ENCODE measurements at regions not wholly inside any gene's neighbourhood (a gene's known extent, or its start where the extent isn't known, plus 50 kb on each side); places are given as distances from the start of the nearest gene placed in this dataset.
"Not testable (repeated sequence)": the region's sequence is repeated elsewhere in the genome, so short reads cannot be mapped to it uniquely, and the experiment has no call there.

DNA sequence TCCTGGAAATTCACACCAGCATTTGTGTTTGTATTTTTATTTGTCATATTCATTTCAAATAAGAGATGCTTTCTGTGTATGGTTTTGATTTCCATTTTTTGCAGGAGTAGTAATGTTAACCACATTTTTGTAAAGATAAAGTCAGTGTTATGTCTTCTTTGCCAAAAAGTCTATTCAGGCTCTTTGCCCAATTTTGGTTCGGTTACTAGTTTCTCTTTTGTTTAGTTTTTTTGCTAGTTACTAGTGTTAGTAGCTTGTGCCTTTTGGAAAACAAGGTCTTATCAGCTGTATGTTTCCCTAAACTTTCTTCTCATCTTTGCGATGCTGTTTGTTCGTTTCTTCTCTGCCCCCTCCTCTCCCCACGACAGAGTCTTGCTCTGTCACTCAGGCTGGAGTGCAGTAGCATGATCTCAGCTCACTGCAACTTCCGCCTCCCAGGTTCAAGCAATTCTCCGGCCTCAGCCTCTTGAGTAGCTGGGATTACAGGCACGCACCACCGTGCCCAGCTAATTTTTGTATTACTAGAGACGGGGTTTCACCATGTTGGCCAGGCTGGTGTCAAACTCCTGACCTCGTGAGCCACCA lies 112.3 kb upstream of the GRK3 start:
- TF ChIP-seq, protein P1, sequence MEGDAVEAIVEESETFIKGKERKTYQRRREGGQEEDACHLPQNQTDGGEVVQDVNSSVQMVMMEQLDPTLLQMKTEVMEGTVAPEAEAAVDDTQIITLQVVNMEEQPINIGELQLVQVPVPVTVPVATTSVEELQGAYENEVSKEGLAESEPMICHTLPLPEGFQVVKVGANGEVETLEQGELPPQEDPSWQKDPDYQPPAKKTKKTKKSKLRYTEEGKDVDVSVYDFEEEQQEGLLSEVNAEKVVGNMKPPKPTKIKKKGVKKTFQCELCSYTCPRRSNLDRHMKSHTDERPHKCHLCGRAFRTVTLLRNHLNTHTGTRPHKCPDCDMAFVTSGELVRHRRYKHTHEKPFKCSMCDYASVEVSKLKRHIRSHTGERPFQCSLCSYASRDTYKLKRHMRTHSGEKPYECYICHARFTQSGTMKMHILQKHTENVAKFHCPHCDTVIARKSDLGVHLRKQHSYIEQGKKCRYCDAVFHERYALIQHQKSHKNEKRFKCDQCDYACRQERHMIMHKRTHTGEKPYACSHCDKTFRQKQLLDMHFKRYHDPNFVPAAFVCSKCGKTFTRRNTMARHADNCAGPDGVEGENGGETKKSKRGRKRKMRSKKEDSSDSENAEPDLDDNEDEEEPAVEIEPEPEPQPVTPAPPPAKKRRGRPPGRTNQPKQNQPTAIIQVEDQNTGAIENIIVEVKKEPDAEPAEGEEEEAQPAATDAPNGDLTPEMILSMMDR (IDR thresholded peaks at IDR 0.05; ENCODE audit: insufficient read depth, low read length, poor library complexity, severe bottlenecking): no peak
- Histone ChIP-seq H3K27me3 (ENCODE audit: control insufficient read depth, insufficient read depth, low read length) (no peaks in the 10 kb centered on the region), H3K36me3 (ENCODE audit: control insufficient read depth, insufficient read depth, low read length) (no peaks in the 10 kb centered on the region), H3K4me3 (ENCODE audit: low read depth, low read length) (no peak overlapping the region)
- DNase-seq (ENCODE audit: low read depth): no peak

DNA sequence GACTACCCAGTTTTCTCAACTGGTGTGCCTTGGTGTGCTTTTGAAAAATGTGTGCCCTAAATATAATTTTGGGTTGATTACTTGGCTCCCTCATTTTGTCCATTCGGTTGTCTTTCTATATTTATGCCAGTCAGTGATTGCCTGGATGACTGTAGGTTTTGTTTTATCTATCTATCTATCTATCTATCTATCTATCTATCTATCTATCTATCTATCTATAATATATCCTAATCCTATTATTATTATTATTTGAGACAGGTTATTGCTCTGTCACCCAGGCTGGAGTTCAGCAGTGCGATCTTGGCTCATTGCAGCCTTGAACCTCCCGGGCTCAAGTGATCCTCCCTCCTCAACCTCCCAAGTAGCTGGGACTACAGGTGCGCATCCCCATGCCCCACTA lies 111.4 kb upstream of the GRK3 start:
- no peaks in the 10 kb centered on the region for H3K36me3 ChIP-seq (ENCODE audit: control insufficient read depth, insufficient read depth, low read length)
- DNase-seq (ENCODE audit: low read depth): no peak

DNA sequence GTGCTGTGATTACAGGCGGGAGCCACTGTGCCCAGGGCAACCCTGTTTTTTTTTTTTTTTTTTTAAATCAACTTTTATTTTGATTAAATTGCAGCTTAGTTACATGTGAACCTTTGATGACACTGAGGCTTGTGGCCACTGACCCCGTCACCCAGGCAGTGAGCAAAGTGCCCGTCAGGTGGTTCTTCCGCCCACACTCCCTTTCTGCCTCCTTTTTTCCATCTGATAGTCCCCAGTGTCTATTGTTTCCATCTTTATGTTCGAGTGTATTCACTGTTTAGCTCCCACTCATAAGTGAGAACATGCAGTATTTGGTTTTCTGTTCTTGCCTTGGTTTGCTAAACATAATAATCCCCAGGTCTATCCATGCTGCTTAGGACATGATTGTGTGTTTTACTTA lies 110.9 kb upstream of the GRK3 start:
- Histone ChIP-seq H3K27me3 (ENCODE audit: control insufficient read depth, insufficient read depth, low read length) (no peaks in the 10 kb centered on the region), H3K36me3 (ENCODE audit: control insufficient read depth, insufficient read depth, low read length) (no peaks in the 10 kb centered on the region), H3K4me3 (ENCODE audit: low read depth, low read length) (no peak overlapping the region)
- TF ChIP-seq, protein P1 (IDR thresholded peaks at IDR 0.05; ENCODE audit: insufficient read depth, low read length, poor library complexity, severe bottlenecking): no peak
- no peak for DNase-seq (ENCODE audit: low read depth)

More for the DNA sequence above, 111.4 kb upstream of the GRK3 start:
- TF ChIP-seq, protein P1 (IDR thresholded peaks at IDR 0.05; ENCODE audit: insufficient read depth, low read length, poor library complexity, severe bottlenecking): no peak
- Histone ChIP-seq H3K27me3 (ENCODE audit: control insufficient read depth, insufficient read depth, low read length) (no peaks in the 10 kb centered on the region), H3K4me3 (ENCODE audit: low read depth, low read length) (no peak overlapping the region)

DNA sequence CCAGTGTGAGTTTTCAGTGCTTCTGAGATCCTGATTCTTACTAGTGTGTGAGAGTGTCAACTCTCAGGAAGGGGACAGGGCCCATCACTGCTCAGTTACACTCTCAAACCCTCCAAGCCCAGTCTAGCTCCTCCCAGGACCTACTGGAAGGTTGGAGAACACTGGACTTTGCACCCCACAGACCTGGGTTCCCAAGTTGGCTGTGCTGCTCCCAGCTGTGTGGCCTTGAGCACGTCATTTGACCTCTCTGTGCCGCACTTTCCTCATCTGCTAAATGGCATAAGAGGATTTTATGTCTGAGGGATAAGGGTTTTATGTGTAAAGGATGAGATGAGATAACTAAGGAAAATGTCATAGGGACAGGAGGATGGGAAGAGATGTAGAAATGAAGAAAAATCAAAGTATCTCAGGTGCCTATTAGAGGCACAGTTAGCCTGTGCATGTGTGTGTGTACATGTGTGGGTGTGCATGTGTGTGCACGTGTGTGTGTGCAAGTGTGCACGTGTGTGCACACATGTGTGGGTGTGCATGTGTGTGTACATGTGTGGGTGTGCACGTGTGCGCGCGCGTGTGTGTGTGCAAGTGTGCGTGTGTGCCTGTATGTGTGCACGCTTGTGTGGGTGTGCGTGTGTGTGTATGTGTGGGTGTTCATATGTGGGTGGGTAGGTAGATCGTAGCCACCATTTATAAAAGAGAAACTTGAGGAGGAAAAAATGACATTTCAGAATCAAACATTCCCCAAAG lies 108.0 kb upstream of the GRK3 start:
- DNase-seq (ENCODE audit: low read depth); H3K4me3 ChIP-seq (ENCODE audit: low read depth, low read length); H3K36me3 ChIP-seq (ENCODE audit: control insufficient read depth, insufficient read depth, low read length); H3K27me3 ChIP-seq (ENCODE audit: control insufficient read depth, insufficient read depth, low read length): not testable (repeated sequence)

DNA sequence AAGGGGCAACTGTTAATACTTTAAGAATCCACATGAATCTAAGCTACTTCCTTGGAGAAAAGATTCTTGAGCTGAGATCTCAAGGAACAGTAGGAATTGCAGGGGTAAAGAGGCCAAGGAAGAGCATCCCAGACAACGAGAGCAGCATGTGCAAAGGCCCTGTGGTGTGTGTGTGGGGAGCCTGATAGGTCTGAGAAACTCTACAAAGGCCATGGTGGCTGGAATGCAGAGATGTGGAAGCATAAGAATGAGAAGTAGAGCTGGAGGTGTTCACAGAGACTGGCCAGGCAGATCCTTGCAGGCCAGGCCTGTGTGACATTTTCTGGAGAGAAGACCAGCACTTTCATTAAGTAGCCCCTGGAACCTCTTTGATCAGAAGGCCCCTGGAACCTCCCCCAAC lies 105.8 kb upstream of the GRK3 start:
- H3K36me3 ChIP-seq (ENCODE audit: control insufficient read depth, insufficient read depth, low read length); H3K4me3 ChIP-seq (ENCODE audit: low read depth, low read length); H3K27me3 ChIP-seq (ENCODE audit: control insufficient read depth, insufficient read depth, low read length); DNase-seq (ENCODE audit: low read depth): not testable (repeated sequence)

DNA sequence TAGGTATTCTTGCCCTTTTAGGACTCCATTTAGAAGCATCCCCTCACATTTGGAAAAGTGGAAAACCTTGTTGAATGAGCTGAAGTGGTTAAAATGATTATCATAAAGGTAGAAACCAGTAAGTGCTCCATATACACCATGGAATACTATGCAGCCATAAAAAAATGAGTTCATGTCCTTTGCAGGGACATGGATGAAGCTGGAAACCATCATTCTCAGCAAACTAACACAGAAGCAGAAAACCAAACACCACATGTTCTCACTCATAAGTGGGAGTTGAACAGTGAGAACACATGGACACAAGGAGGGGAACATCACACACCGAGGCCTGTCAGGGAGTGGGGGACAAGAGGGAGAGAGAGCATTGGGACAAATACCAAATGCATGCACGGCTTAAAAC lies 103.8 kb upstream of the GRK3 start:
- DNase-seq (ENCODE audit: low read depth); H3K4me3 ChIP-seq (ENCODE audit: low read depth, low read length); H3K36me3 ChIP-seq (ENCODE audit: control insufficient read depth, insufficient read depth, low read length); H3K27me3 ChIP-seq (ENCODE audit: control insufficient read depth, insufficient read depth, low read length): not testable (repeated sequence)

DNA sequence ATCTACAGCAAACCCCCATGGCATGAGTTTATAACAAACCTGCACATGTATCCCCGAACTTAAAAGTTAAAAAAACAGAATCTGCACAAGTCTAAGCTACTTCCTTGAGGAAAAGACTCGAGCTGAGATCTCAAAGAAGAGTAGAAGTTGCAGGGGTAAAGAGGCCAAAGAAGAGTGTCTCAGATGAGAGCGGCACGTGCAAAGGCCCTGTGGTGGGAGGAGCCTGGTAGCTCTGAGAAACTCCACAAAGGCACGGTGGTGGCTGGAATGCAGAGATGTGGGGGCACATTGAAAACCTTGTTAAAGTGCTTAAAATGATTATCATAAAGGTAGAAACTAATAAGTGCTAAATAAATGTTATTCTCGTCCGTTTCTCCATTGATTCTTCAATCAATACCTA lies 103.2 kb upstream of the GRK3 start:
- DNase-seq (ENCODE audit: low read depth): no peak
- Histone ChIP-seq H3K27me3 (ENCODE audit: control insufficient read depth, insufficient read depth, low read length) (no peaks in the 10 kb centered on the region), H3K36me3 (ENCODE audit: control insufficient read depth, insufficient read depth, low read length) (no peaks in the 10 kb centered on the region), H3K4me3 (ENCODE audit: low read depth, low read length) (no peak overlapping the region)
- TF ChIP-seq, protein P1 (IDR thresholded peaks at IDR 0.05; ENCODE audit: insufficient read depth, low read length, poor library complexity, severe bottlenecking): no peak

All from kidney epithelial cell (primary cell).